H9 (cell line): ENCODE measurements at regions not wholly inside any gene's neighbourhood (a gene's known extent, or its start where the extent isn't known, plus 50 kb on each side); places are given as distances from the start of the nearest gene placed in this dataset.

Experiments used
- DNase-seq: peaks from one replicate; pipeline ENCODE4 v3.0.0-alpha.2; 2017
- H2AFZ ChIP-seq: one replicate; pipeline ENCODE4 v1.6.1; 2013; ENCODE audit warnings: mild to moderate bottlenecking, low read length, control low read depth, moderate library complexity
- H2AK5ac ChIP-seq: 2 replicates; pipeline ENCODE4 v1.6.1; 2013; ENCODE audit warnings: low read length, control low read depth, mixed read lengths; ENCODE audit not compliant: insufficient read length
- H2BK120ac ChIP-seq: one replicate; pipeline ENCODE4 v1.6.1; 2013; ENCODE audit warnings: low read depth, mild to moderate bottlenecking, low read length, control low read depth, inconsistent platforms; ENCODE audit not compliant: poor library complexity, severe bottlenecking
- H2BK12ac ChIP-seq: 2 replicates; pipeline ENCODE4 v1.6.1; 2013; ENCODE audit warnings: low read length, control low read depth, mixed read lengths, low read depth; ENCODE audit not compliant: insufficient read length
- H2BK15ac ChIP-seq: 2 replicates; pipeline ENCODE4 v1.6.1; 2013; ENCODE audit warnings: low read depth, low read length, control low read depth
- H2BK20ac ChIP-seq: one replicate; pipeline ENCODE4 v1.6.1; 2013; ENCODE audit warnings: low read depth, mild to moderate bottlenecking, low read length, control low read depth, inconsistent platforms; ENCODE audit not compliant: poor library complexity, severe bottlenecking
- H2BK5ac ChIP-seq: 2 replicates; pipeline ENCODE4 v1.6.1; 2013; ENCODE audit warnings: low read length, control low read depth, mixed read lengths; ENCODE audit not compliant: insufficient read length
- H3K14ac ChIP-seq: 2 replicates; pipeline ENCODE4 v1.6.1; 2013; ENCODE audit warnings: low read length, control low read depth; ENCODE audit not compliant: insufficient read depth
- H3K18ac ChIP-seq: 2 replicates; pipeline ENCODE4 v1.6.1; 2013; ENCODE audit warnings: low read depth, mild to moderate bottlenecking, mixed read lengths, low read length, control low read depth; ENCODE audit not compliant: insufficient read length
- H3K23ac ChIP-seq: 2 replicates; pipeline ENCODE4 v1.6.1; 2013; ENCODE audit warnings: low read length, control low read depth, mixed read lengths, low read depth; ENCODE audit not compliant: insufficient read length
- H3K23me2 ChIP-seq: 2 replicates; pipeline ENCODE4 v1.6.1; 2013; ENCODE audit warnings: low read depth, mild to moderate bottlenecking, mixed read lengths, low read length, control low read depth; ENCODE audit not compliant: insufficient read length, poor library complexity, severe bottlenecking
- H3K27ac ChIP-seq: 2 replicates; pipeline ENCODE4 v1.5.1; 2013; ENCODE audit warnings: low read length, control low read depth, mixed read lengths, low read depth; ENCODE audit not compliant: insufficient read length
- H3K27me3 ChIP-seq: 2 replicates; pipeline ENCODE4 v1.6.1; 2013; ENCODE audit warnings: low read length, control low read depth, inconsistent platforms; ENCODE audit not compliant: insufficient read depth
- H3K4ac ChIP-seq: 2 replicates; pipeline ENCODE4 v1.6.1; 2013; ENCODE audit warnings: low read depth, mild to moderate bottlenecking, control low read depth, inconsistent platforms, low read length, moderate library complexity
- H3K4me1 ChIP-seq: 2 replicates; pipeline ENCODE4 v1.6.1; 2013; ENCODE audit warnings: low read length, control low read depth, inconsistent platforms; ENCODE audit not compliant: insufficient read depth
- H3K4me2 ChIP-seq: 2 replicates; pipeline ENCODE4 v1.6.1; 2013; ENCODE audit warnings: low read length, control low read depth, mixed read lengths; ENCODE audit not compliant: insufficient read length, insufficient read depth
- H3K56ac ChIP-seq: 2 replicates; pipeline ENCODE4 v1.6.1; 2013; ENCODE audit warnings: low read depth, mild to moderate bottlenecking, mixed read lengths, low read length, control low read depth; ENCODE audit not compliant: insufficient read length
- H3K79me1 ChIP-seq: 2 replicates; pipeline ENCODE4 v1.6.1; 2013; ENCODE audit warnings: low read depth, mild to moderate bottlenecking, moderate library complexity, low read length, control low read depth, inconsistent platforms; ENCODE audit not compliant: insufficient read depth, poor library complexity, severe bottlenecking
- H3K79me2 ChIP-seq: 2 replicates; pipeline ENCODE4 v1.6.1; 2013; ENCODE audit warnings: low read length, control low read depth, inconsistent platforms; ENCODE audit not compliant: insufficient read depth
- H3K9ac ChIP-seq: 2 replicates; pipeline ENCODE4 v1.6.1; 2013; ENCODE audit warnings: low read length, control low read depth, mixed read lengths; ENCODE audit not compliant: insufficient read length; ENCODE audit errors: extremely low read depth
- H3K9me3 ChIP-seq: one replicate; pipeline ENCODE4 v1.6.1; 2013; ENCODE audit warnings: low read depth, low read length, inconsistent platforms; ENCODE audit not compliant: control insufficient read depth
- H3T11ph ChIP-seq: one replicate; pipeline ENCODE4 v1.6.1; 2013; ENCODE audit warnings: mild to moderate bottlenecking, low read length, control low read depth, inconsistent platforms
- H4K20me1 ChIP-seq: one replicate; pipeline ENCODE4 v1.6.1; 2013; ENCODE audit not compliant: control insufficient read depth, insufficient read length, insufficient read depth
- H4K5ac ChIP-seq: 2 replicates; pipeline ENCODE4 v1.6.1; 2013; ENCODE audit warnings: low read depth, mild to moderate bottlenecking, mixed read lengths, low read length, control low read depth; ENCODE audit not compliant: insufficient read length
- H4K8ac ChIP-seq: replicated peaks from 2 replicates; pipeline ENCODE4 v1.6.1; 2013; ENCODE audit warnings: low read length, control low read depth, mixed read lengths, low read depth; ENCODE audit not compliant: insufficient read length
- H4K91ac ChIP-seq: 2 replicates; pipeline ENCODE4 v1.6.1; 2013; ENCODE audit warnings: low read depth, mild to moderate bottlenecking, moderate library complexity, mixed read lengths, low read length, control low read depth; ENCODE audit not compliant: insufficient read length
- H3K27ac Mint-ChIP-seq, 3 experiments: 2 replicates in 2 of 3; 3 replicates in 1 of 3; pipeline ENCODE4 v1.8.0; 2020 to 2021; ENCODE audit warnings: mixed read lengths in 3 of 3, mild to moderate bottlenecking in 1 of 3, moderate library complexity in 1 of 3
- H3K27me3 Mint-ChIP-seq: 2 replicates; pipeline ENCODE4 v1.8.0; 2021; ENCODE audit warnings: low read depth, mild to moderate bottlenecking, moderate library complexity, mixed read lengths
- H3K36me3 Mint-ChIP-seq, 3 experiments: 2 replicates in 2 of 3; 3 replicates in 1 of 3; pipeline ENCODE4 v1.8.0; 2020 to 2021; ENCODE audit warnings: low read depth in 3 of 3, mixed read lengths in 3 of 3; ENCODE audit not compliant: insufficient read depth in 1 of 3
- H3K4me1 Mint-ChIP-seq, 2 experiments: 2 replicates each; pipeline ENCODE4 v1.8.0; 2020; ENCODE audit warnings: mixed read lengths in 2 of 2
- H3K4me3 Mint-ChIP-seq, 2 experiments: 2 replicates in 1 of 2; 3 replicates in 1 of 2; pipeline ENCODE4 v1.8.0; 2020 to 2021; ENCODE audit warnings: mild to moderate bottlenecking in 2 of 2, mixed read lengths in 2 of 2, moderate library complexity in 1 of 2
- H3K9me3 Mint-ChIP-seq, 2 experiments: 2 replicates in 1 of 2; 3 replicates in 1 of 2; pipeline ENCODE4 v1.8.0; 2020; ENCODE audit warnings: mild to moderate bottlenecking in 2 of 2, mixed read lengths in 2 of 2, moderate library complexity in 1 of 2
- CTCF ChIP-seq: fragments of 200-600 bp; sonication (generic); conservative IDR thresholded peaks from 3 replicates; pipeline ENCODE4 v1.8.0; 2021; ENCODE audit warnings: antibody characterized with exemption, mild to moderate bottlenecking
- WGBS: extraction: QIAGEN DNeasy Blood & Tissue Kit; methylation state at CpG from one replicate; pipeline ENCODE4 v1.1.7; 2013; ENCODE audit warnings: missing lambda C conversion rate, low lambda C conversion rate, mixed read lengths; ENCODE audit not compliant: insufficient read length; ENCODE audit errors: extremely low coverage; 5-methylcytosine and 5-hydroxymethylcytosine counted together

DNA sequence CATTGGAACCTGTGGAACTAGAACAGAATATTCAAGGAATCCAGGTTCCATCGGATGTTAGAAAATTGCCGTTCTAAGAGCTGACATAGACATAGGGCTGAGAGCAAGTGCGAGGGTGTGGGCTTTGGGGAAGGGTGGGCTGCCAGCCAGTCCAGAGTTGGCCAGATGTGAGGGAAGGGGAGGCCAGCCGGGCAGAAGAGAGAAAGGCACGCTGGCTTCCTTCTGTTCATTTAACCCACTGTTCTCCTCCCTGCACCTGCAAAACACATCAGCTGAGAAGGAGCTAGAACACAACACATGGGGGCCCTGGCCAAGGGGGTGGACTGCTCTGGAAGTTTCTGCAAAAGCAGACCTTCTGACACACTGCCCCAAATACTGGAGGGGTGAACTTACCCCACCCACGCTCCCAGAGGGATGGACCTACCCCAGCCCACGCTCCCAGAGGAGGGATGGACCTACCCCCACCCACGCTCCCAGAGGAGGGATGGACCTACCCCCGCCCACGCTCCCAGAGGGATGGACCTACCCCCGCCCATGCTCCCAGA, 98.0 kb downstream of the SHANK2 start:
- no peak overlapping the region for H3K27ac ChIP-seq
- H3K4ac ChIP-seq: no peak overlapping the region
- no peak overlapping the region for H3K14ac ChIP-seq
- Mint-ChIP-seq H3K36me3 (peaks cover 4 to 11% (median 10%) of the 10 kb centered on the region in 3 experiments; a peak in 5 of 7 replicates), H3K9me3 (peaks cover 0 to 8% of the 10 kb centered on the region in 2 experiments; a peak in 3 of 5 replicates), H3K4me1 (peaks cover 21 to 29% of the 10 kb centered on the region in 2 experiments), H3K27me3 (peaks cover 13% of the 10 kb centered on the region), H3K4me3 (no peak overlapping the region), H3K27ac (peak overlapping the region in 2 of 3 experiments; percentile 34 to 93; a peak in 1 of 7 replicates)
- no peak overlapping the region for H2BK5ac ChIP-seq
- no peak for TF ChIP-seq CTCF
- H3K56ac ChIP-seq: no peak overlapping the region
- H3K18ac ChIP-seq: no peak overlapping the region
- H2AFZ ChIP-seq: no peak overlapping the region
- no peak overlapping the region for H2BK120ac ChIP-seq
- no peak overlapping the region for H2BK20ac ChIP-seq
- H3K27me3 ChIP-seq: no peaks in the 10 kb centered on the region
- no peaks in the 10 kb centered on the region for H3K23me2 ChIP-seq
- H4K91ac ChIP-seq: no peak overlapping the region
- no peaks in the 10 kb centered on the region for H3K9me3 ChIP-seq
- no peak overlapping the region for H3K9ac ChIP-seq
- H3K4me2 ChIP-seq: no peak overlapping the region
- no peak overlapping the region for H3K23ac ChIP-seq
- no CpG with 5 or more reads among the region's 11 CpGs for whole genome bisulfite sequencing
- H4K20me1 ChIP-seq: no peaks in the 10 kb centered on the region
- H2AK5ac ChIP-seq: no peak overlapping the region
- H4K5ac ChIP-seq: no peak overlapping the region
- H3T11ph ChIP-seq: no peak overlapping the region
- peaks cover 2% of the 10 kb centered on the region; the same call in 1 of the 2 replicates for H3K79me2 ChIP-seq
- no peak overlapping the region for H2BK15ac ChIP-seq
- no peak overlapping the region for H4K8ac ChIP-seq
- DNase-seq: no peak
- no peaks in the 10 kb centered on the region; the same call in 1 of the 2 replicates for H3K4me1 ChIP-seq
- no peak overlapping the region for H2BK12ac ChIP-seq
- peaks cover 3% of the 10 kb centered on the region for H3K79me1 ChIP-seq
